GM19043 (cell line): ENCODE measurements at regions not wholly inside any gene's neighbourhood (a gene's known extent, or its start where the extent isn't known, plus 50 kb on each side); places are given as distances from the start of the nearest gene placed in this dataset.
"Not testable (repeated sequence)": the region's sequence is repeated elsewhere in the genome, so short reads cannot be mapped to it uniquely, and the experiment has no call there.

Experiments used
- ATAC-seq: cut with Tn5 transposase; IDR thresholded peaks from one replicate; pipeline ENCODE4 v1.9.1; 2021; ENCODE audit warnings: low read depth; ENCODE audit not compliant: unreplicated experiment

DNA sequence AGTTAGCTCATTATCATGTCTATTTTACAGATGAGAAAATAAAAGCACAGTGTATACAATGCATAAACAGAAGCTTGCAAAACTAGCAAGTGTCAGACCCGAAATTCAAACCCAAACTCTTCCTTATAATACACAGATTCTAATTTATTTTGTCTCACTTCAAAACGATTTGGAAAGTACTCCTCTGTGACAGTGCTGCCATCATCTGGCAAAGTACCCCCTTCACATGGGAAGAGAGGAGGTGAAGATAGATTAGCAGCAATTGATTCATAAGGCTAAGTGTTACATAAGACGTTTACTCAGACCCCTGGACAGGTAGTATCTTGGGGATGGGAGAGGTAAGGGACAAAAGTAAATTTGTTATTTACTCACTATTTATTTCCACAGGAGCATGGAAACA lies 744.0 kb upstream of the SGO1 start:
- no peak for ATAC-seq

DNA sequence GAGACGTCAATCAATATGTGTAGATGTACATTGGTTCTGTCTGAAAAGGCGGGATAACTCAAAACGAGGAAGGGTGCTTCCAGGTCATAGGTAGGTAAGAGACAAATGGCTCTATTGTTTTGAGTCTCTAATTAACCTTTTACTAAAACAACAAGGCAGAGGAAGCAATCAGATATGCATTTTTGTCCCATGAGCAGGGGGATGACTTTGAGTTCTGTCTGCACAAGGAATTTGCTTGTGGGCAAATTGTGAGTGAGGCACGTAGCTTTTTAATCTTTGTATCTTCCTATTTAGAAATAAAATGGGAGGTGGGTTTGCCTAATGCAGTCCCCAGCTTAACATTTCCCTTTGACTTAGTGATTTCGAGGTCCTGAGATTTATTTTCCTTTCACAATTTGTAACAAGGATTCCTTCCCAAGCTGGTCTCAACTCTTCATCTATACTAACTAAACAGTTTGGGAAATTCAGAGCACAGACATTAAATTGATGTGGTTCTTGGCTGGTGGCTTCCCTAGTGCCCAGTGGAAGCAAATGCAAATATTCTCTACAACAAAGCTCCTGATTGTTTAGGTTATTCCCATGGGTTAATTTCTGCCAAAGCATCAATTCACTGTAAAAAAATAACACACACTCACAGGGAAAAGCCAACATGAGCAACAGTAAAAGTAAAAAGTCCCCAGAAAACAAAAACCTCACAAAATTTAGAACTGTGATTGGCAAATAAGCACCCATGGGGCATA lies 738.8 kb upstream of the SGO1 start:
- ATAC-seq, result no peak

DNA sequence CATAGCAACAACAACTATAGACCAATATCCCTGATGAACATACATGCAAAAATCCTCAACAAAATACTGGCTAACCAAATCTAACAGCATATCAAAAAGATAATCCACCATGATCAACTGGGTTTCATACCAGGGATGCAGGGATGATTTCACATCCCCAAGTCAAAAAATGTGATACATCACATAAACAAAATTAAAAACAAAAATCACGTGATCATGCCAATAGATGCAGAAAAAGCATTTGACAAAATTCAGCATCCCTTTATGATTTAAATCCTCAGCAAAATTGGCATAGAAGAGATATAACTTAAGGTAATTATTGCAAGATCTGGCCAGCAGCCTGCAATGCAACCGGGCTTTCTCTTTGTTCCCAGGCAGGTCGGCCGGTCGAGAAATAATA lies 735.1 kb upstream of the SGO1 start:
- ATAC-seq, result not testable (repeated sequence)

DNA sequence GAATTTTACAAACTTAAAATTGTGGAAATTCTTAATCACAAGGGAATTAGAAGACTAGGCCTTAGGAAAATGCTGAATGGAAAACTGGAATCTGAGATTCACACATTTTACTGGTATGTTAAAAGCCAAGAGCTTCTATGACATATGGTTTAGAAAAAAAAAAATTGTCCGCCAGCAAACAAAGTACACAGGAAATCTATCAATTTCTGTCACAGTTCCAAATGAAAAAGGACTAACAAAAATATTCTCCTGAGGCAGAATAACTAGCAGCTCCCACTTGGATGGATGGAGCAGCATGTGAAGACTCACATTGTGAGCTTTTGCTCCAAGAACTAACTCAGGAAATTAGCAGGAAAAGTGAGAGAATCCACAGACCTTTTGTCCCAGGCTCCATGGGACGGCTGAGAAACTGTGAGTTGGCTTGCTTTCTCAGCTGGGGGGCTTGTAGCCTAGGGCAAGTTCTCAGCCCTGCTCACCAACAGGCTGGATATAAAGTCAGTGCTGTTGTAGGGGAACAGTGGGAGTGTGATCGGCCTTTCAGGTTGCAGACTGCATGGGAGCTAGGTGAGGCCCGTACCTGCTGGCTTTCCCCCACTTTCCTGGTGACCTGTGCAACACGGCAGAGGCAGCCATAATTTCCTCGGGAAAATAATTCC lies 731.1 kb upstream of the SGO1 start:
- no peak for ATAC-seq

DNA sequence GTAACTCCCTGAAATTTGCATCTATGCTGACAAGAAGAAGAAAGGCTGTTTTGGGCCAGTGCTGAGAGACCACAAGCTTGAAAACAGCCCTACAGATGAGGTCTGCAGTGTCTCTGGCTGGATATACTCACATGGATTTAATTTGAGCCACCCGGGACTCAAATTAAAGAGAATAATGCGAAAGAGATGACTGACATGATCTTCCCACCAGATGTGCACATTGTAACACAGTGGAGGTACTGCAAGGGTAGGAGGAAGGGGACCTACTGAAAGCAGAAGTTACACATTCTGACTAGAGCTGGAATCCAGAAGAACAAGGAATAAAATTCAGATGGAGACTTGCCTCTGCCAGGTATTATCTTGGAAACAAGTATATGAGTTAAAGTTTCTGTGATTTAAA lies 728.3 kb upstream of the SGO1 start:
- ATAC-seq, result no peak

DNA sequence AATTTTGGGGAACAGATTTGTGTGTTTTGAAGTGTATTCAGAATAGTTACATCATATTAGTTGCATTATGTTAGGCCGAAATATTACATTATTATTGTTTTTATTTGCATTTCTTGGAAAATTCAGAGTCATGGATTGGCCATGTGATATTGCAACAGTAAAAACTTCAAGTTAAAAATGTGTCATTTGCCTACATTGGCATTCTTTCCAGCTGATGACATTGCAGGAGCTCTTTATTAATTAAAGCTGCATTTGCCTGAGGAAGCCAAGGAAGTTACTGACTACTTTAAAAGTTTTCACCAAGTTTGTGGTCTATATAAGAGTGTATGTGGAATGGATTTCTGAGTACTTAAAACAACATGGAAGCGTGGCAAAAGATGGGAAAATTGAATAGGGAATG lies 726.4 kb upstream of the SGO1 start:
- no peak for ATAC-seq

DNA sequence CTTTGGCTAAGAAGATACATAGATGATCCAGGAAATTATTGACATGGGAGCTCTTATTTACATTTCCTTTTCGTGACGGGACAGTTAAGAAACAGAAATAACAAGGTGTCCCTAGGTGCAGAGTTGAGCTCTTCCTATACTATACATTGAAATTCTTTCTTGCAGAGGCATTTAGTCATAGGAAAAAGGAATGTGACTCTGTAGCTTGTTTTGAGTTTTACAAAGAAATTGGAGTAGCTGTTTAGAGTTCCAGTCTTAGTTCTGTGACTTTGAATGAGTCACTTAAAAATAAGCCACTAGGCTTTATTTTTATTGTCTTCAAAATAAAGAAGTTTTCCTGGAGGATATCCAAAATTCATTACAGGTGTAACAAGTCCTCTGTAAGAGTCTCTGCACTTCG lies 723.5 kb upstream of the SGO1 start:
- ATAC-seq, result no peak

DNA sequence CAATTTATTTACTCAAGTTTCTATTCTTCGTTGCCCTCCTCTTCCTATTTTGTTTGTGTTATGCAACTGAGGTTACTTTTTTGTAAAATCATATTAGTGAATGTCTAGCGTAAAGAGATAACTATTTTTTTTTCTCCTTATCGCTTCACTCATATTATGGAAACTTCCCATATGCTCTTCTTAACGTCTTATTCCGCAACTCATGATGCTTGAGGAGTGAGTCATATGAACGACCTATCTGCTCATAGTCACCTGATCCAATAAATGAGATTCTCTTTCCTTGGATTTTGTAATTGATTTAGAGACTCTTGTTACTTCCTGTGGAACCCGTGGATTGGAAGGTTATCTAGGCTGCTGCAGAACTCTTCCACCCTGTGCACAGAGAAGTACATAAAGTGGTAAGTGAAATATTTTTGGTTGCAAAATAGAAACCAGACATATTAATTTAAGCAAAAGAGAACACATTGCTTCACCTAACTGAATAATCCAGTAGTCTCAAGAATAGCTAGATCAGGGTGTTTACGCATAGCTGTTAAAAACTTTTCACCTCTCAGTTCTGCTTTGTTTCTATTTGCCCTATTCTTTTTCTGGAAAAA lies 719.3 kb upstream of the SGO1 start:
- no peak for ATAC-seq

DNA sequence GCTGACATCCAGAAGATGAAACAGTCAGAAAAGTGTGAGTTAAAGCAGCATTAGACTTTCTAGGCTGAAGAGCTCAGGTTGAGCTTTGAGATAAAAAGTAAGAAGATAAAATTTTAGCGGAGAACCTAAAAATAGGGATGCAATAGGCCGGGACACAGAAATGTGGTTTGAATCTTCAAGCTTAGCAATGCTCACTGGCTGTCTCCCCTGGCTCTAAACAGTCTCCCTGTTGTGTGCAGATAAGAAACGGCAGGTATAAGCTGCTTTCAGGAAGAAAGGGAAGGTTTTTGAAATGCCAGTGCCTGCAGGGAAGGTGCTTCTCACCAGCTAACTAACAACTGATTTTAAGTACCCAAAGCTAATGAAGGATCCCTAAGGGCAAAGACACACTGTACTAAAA lies 718.7 kb upstream of the SGO1 start:
- ATAC-seq, result no peak

DNA sequence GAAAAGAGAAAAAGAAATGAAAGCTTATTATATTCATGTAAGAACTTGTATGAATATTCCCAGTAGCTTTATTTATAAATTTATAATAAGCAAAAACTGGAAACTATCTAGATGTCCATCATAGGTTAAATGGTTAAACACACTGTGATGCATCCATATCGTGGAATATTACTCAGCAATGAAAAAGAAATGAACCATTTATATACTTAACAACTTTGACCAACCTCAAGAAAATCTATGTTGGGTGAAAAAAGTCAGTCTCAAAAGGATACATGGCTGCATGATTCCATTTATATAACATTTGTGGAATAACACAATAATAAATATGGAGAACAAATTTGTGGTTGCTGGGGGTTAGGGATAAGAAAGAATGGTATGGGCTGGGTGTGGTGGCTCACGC lies 713.0 kb upstream of the SGO1 start:
- no peak for ATAC-seq

DNA sequence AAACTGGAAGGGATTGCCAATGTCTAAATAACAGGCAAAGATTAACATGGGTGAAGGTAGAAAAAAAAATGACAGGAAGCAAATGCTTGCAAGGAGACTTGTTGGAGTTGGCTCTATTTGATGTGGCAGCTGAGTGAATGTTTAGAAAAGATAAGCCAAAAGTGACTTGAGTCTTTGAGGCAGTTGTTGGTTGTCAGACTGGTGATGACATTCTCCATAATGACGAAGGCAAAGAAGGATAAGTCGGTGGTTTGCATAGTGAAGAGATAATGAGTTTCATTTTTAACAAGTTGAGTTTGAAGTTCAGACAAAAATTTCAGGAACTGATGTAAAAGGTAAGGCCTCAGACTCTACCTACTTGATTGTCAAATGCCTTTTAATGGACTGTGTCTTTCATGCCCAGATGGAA lies 704.1 kb upstream of the SGO1 start:
- ATAC-seq, result no peak

DNA sequence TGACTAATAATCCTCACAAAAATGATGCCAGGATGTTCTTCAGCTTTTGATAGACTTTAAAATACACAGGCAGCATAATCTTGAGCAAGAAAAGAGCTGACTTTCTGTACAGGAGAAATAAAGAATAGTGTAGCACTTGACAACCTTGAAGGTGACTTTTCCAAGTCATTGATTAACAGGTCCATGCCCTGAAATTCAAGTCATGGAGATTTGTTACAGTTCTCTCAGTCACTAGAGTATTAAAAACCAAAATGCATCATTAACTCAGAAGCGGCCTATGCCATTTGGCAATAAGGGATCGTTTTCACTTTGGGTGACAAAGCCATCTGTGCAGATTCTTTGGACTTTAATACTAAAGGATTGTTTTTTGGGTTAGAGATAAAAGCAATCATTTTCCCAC lies 692.7 kb upstream of the SGO1 start:
- no peak for ATAC-seq

DNA sequence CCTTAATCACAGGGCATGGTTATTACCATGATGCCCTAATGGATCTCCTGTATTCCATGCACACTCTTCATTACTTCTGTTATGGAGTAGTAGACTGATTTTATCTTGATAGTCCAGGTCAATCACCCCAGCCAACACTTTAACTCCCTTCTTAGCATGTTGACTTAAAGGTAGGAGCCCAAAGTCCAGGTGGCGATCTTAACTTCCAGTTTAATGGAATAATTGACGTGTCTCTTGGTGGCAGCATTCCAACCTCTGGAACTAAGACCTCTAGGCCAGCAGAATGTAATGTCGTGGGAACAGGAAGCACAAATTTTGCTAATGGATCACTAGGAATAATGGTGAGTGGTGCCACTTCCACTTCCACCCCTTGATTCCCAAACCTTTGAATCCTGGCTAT lies 687.2 kb upstream of the SGO1 start:
- no peak for ATAC-seq

DNA sequence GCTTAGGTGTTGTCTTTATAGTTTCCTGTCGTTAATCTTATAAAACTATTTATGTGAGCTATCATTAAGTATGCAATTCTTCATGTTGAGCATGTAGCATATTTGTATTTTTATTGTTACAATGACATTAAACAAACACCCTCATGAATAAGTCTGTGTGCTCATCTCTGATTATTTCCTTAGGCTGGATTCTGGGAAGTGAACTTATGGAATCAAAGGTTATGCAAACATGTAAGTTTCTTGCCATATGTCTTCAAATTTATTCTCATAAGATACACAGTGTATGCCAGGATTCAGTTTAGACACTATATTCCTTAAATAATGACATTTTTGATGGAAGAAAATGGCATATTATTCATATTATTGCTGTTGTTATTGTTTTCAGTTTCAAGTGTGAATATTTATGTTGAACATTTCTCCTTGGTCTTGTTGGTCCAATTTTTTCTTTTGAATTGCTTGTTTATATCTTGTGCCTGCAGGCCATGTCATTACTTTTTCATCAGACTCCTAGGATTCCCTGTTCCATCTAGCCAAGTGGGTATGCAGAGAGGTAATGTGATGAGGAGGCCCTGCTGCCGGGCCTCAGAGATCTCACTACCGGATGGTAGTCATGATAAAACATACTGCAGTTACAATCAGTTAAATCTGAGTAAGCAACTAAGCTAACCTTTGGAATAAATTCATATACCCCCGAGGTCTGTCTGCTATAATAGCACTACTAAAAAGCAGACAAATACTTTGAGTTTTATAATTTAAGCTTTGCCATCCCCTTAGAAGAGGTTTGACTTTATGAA lies 684.3 kb upstream of the SGO1 start:
- no peak for ATAC-seq

DNA sequence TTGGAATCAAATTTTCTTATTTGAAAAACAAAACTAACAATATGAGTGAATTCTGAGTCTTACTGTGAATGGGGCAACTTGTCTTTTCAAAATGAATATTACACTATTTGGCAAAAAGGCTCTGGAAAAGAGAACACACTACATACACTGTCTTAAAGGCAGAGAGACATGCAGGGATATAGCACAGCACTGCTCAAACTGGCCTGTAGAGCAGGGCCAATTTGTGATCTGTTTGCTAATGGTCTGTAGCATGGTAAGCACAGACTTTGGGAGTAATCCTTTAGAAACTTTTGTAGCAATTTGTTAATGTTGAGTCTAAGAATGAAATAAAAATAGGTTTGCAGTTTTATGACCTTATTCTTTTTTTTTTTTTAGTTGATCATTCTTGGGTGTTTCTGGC lies 679.8 kb upstream of the SGO1 start:
- no peak for ATAC-seq

DNA sequence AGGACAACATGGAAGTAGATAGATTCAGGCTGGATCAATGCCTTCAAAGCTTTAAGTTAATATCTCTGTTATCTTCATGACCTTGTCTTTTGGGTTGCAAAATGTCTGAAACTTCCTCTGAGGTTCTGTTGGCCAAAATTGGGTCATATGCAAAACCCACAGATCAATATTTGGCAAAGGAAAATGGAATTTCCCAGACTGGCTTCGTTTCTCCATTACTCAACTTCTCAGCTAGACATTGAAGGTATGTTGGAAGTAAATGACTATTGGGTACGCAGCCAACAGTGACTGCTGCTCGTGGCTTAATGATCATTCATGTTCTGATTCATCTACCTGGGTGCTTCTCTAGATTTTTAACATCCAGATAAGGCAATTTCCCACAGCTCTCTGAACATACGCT lies 675.4 kb upstream of the SGO1 start:
- ATAC-seq, result no peak

DNA sequence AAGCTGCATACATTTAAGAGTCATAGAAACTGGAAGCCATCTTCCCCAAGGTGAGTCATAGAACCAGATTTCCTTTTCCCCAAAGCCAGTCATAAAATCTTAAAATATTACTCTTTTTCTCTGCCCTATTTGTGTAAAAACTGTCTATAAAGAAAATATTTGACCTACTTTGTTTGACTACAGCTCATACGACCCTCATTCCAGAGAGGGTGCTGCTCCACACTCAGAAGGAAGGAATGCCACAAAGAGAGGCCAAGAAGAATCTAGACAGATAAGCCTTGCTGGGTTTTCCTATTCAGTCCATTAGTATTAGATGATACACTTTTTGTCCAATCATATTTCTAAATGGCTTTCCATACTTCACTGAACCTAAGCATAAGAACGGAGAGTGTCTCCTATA lies 671.6 kb upstream of the SGO1 start:
- no peak for ATAC-seq

DNA sequence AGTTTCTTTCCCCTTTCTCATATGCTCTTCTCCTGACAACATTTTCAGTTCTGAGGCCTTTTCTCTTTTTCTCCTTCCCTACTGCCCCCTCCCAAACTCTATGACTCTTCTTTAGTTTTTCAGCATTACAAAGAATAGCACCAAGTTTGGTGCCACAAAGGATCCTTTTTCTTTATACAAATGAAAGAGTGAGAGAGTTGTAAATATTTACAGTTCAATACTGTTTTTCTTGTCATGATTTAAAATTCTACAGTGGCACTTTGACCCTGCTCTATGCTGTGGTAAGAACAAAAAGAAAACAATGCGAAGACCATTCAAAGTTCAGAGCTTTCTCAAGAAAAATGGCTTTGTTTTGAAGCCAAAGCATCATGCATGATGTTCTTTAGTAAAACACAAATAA lies 667.9 kb upstream of the SGO1 start:
- no peak for ATAC-seq

DNA sequence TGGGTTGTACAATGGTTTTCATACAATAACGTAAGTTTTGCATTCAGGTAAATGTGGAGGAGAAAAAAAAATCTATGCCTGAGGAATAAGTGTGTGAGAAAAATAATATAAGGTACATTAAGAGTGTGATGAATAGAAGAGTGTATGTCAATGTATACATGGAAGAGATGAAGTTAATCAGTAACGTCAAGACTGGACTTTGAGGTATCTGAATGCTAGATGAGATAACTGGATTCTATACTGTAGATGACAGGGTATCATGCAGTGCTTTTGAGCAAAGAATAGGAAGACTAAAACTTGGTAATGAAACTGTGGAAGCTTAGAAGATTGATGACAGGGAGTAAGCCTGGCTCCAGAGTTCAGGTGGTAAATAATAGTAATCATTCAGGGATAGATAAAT lies 666.7 kb upstream of the SGO1 start:
- no peak for ATAC-seq

DNA sequence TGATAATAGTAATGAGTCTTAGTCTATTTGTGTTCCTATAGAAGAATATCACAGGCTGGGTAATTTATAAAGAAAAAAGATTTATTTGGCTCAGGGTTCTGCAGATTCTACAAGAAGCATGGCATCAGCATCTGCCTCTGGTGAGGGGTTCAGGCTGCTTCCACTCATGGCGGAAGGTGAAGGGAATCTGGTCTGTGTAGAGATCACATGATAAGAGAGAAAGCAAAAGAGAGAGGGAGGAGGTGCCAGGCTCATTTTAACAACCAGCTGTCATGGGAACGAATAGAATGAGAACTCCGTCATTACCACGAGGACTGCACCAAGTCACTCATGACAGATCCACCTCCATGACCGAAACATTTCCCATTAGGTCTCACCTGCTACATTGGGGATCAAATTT lies 664.0 kb upstream of the SGO1 start:
- ATAC-seq, result no peak

DNA sequence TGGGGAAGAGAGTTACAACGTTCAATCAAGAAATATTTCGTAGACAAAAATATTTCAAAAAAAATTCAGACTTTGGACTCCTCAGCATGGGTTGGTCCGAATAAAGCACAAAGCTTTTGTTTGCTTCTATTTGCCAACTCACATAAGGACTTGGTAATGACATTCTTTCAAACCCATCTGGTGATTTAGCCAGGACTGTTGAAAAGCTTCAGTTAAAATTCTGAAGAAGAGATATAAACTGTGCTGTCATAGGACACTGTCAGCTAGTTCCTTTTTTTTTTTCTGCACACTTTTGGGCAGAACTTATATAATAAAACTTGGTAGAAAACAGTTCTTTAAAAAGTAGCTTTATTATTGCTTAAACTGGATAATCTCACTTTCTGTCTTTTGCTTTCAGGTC lies 660.8 kb upstream of the SGO1 start:
- no peak for ATAC-seq
